ENCODE measurements at regions not wholly inside any gene's neighbourhood (a gene's known extent, or its start where the extent isn't known, plus 50 kb on each side); places are given as distances from the start of the nearest gene placed in this dataset.
"Not testable (repeated sequence)": the region's sequence is repeated elsewhere in the genome, so short reads cannot be mapped to it uniquely, and the experiment has no call there.

GRCh38 chr2:22475103-22475502 lies 909.9 kb upstream of the KLHL29 start:
- not testable (repeated sequence) for FAIRE-seq; DNase-seq (ENCODE audit: extremely low spot score, insufficient read length, low read depth)

GRCh38 chr2:22478329-22478728 lies 906.6 kb upstream of the KLHL29 start:
- DNase-seq (ENCODE audit: extremely low spot score, insufficient read length, low read depth) (no peak), FAIRE-seq (no peak)

DNA sequence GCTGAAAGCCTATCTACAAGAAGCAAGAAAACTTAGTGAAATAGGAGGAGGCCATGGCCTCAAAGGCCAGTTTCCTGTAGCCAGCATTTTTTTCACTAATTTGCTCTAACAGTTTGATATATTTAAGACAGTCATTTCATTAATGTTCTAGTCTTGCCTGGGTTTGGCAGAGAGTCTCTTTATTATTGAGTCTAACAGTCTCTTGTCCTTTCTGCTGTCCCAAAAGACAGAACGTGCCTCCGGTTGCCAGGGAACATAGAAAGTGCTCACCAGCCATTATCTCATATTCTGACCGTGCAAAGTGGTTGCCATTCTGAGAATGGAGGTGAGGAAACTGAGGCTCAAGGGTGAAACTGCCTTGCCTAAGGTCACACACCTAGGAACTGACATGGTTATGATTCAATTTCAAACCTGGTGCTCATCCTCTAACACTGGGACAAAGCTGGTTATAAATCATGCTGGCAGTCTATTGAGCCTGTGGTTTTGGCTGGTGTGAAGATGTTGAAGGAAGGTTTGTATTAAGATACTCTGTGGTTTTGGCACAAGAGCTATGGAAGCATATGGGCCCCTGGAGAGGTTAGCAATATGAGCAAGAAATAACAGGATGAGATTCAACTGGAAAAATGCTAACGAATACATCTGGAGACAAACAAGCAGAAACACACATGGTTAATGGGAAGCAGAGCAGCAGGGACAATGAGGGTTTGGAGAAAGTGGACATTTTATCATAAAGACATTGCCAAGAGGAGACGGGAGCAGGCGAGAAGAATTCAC lies 903.3 kb upstream of the KLHL29 start:
- no peak for FAIRE-seq
- DNase-seq (ENCODE audit: extremely low spot score, insufficient read length, low read depth) = no peak

DNA sequence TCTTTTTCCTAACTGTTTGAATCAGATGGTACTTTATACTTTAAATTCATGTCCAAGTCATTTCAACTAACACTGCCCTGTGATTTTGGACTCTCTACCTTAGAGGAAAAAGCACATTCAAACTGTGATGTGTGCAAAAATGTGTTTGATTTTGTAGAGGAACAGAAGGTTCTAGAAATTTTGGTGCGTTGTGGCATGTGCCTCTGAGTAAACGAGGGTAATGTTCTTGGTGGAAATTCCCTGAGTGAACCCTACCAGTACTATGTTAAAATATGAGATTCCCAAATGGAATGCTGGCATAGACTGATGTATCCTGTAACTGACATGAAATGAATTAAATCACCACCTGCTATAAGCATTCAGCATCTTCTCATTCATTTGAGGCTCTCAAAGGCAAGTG lies 901.9 kb upstream of the KLHL29 start:
- no peak for FAIRE-seq
- DNase-seq (ENCODE audit: extremely low spot score, insufficient read length, low read depth) = no peak

GRCh38 chr2:22485486-22485885 lies 899.5 kb upstream of the KLHL29 start:
- no peak for DNase-seq (ENCODE audit: extremely low spot score, insufficient read length, low read depth)
- no peak for FAIRE-seq

DNA sequence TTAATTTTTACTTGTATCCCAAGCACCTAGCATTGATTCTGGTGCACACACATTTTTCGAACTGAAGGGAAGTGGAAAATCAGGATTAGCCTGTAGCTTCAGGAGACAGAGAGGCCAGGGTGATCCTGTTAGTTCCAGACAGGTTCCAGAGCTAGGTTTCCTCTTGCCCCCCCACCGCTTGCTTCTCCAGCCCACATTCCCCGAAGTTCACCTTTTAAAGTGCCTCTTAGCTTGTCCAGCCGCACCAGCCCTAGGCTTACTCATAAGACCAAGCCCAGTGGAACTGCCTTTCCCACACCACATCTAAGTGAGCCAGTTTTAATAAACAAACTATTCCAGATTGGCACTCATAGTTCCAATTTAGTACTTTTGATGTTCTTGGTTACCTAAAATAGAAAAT lies 898.6 kb upstream of the KLHL29 start:
- DNase-seq (ENCODE audit: extremely low spot score, insufficient read length, low read depth) (no peak), FAIRE-seq (no peak)

DNA sequence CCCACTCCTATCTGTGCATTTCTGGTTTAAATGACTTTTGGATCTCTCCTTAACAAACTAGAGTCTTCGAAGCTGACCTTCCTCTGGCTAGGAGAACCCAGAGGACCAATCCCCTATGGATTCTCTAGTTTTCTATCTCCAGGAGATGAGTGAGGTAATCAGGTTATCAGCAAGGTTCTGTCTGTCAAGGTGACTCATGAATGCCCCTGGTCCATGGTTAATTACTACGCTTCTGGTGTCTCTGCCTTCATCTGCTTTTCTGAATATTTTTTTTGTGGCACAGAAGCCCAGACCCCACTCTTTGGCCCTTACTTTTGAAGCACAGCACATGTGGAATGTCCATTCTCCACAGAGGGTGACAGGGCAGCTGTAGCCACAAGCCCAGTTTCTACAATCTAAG lies 897.9 kb upstream of the KLHL29 start:
- DNase-seq (ENCODE audit: extremely low spot score, insufficient read length, low read depth) (no peak), FAIRE-seq (no peak)

- DNase-seq (ENCODE audit: extremely low spot score, insufficient read length, low read depth) (no peak), FAIRE-seq (no peak)
Measured at GRCh38 chr2:22487541-22487940, 897.4 kb upstream of the KLHL29 start.

DNA sequence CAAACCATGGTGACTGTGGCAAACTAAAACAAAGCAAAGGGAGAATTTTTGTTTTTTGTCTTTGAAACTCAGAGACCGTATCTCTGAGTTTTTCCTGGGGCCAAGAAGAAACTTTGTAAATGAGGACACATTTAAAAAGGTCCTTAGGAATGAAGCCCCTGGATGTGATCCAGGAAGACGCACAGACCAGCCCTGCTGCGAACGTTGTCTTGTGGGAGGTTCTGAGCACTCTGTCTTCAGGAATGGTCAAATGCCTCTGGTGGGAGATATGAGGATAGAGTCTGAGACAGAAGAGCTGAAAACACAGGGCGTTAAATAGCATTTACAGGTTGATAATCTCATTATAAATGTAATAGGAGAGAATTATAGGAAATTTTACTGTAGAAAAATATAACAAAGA lies 893.5 kb upstream of the KLHL29 start:
- no peak for DNase-seq (ENCODE audit: extremely low spot score, insufficient read length, low read depth)
- no peak for FAIRE-seq

DNA sequence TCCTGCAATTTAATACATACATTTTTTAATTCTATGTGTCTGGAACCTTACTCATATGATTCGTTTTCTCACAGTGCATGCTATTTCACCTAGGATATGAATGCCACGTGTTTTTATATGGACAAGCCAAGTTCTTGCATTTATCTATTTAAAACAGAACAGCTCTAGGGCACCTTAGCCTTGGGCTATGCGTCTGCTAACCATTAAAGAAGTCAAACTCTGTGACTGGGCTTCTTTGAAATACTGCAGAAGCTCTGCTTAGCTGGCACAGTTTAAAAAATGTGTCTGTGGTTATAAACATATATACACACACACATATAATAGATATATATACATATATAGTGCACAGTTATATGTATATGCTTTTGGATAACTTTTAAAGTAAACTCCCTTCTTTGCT lies 890.8 kb upstream of the KLHL29 start:
- FAIRE-seq (no peak), DNase-seq (ENCODE audit: extremely low spot score, insufficient read length, low read depth) (no peak)

DNA sequence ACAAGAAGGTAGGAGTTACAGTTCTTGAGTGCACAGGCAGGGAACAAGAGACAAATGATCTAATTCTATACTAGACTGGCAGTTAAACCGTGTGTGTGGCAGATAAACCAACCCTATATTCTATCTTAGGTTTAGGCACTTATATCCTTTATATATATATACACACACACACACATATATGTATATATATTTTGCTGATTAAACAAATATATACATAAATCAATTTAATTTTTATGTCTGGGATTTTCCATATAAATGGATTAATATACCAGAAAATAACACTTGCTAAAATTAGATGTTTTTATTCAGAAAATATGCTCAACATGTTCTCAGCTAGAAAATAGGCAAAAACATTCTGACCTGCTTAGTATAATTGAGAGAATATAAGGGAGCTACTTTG lies 887.9 kb upstream of the KLHL29 start:
- FAIRE-seq (no peak), DNase-seq (ENCODE audit: extremely low spot score, insufficient read length, low read depth) (no peak)

GRCh38 chr2:22497789-22498188 lies 887.2 kb upstream of the KLHL29 start:
- no peak for DNase-seq (ENCODE audit: extremely low spot score, insufficient read length, low read depth)
- FAIRE-seq = no peak

DNA sequence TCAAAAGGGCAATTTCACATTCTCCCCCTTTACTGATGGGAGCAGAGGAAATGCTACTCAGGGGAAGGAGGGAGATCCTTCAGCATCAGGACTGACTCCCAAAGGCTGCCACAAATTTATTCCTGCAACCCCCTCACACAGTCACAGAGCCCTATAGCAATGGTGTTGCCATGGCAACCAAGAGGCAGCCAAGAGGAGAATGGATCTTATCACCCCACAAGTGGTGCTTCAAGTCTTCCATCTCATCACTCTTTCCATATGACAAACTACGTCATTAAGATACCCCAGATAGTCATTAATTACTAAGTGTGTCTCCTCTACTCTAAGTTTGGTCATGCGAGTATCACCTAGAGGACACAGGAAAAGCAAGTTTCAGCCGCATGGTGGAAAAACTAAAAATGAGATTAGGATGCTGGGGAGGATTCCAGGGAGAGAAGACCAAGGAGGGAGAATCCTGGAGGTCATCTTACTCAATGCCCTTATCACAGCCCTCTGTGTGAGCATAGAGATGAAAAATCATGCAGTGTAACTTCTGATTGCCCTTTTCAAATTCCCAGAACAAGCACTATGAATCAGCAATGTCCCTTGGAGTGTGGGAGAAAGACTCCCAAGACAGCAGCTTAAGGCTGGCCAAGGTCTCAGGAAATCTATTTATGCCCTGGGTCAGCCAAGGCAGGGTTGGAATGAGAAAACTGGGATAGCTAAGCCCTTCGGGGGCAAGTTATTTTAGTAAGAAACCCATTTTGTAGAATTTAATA lies 885.7 kb upstream of the KLHL29 start:
- DNase-seq (ENCODE audit: extremely low spot score, insufficient read length, low read depth) (no peak), FAIRE-seq (no peak)

DNA sequence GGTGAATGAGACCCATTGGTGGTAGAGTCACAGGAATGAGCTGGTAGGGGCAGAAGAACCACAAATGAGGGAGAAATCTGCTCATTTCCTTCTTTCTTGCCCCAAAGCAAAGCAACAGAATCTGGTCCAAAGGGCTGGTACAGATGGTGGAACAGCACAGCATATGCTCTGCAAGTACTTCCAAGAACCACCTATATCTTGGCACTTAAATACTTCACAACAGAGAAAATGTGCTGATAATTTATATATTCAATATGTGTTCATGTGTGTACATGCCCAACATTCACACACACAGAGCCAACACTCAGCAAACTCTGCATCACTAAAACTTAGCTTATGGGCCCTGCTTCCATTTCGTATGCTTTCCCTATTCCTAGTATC lies 884.4 kb upstream of the KLHL29 start:
- DNase-seq (ENCODE audit: extremely low spot score, insufficient read length, low read depth) (no peak), FAIRE-seq (no peak)

DNA sequence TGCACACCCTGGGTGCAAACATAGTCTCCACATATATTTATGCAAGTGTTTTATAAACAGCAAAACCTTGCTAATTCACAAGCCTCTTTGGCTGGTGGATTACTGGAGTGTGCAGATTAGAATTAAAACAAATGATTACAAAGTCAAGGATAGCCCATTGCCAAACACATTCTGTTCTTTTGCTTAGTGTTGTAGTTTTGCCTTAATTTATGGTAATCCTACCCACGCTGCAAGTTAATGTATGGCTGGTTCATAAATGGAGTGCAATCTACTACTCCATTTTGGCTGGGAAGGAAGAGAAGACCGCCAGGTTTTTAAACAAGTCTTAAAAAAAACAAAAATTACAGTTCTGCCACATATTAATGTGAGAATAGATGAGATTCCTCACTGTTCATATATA lies 883.1 kb upstream of the KLHL29 start:
- no peak for FAIRE-seq
- no peak for DNase-seq (ENCODE audit: extremely low spot score, insufficient read length, low read depth)

DNA sequence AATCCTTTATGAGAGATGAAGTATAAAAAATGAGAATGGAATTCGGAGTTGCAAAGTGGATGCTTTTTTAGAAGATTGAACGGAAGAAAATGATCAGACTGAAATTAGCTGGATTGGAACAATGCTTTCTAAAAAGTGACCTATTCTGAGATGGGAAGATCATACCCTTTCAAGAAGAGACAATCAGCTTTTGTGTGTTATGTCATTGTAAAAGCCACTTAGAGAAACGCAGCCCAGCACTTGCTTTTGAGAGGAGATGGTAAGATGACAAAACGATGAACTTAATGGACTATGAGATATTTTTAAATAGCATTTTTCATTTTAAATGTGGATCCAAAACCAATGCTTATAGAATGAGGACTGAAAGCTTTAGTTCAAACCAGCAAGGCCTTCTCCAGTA lies 871.4 kb upstream of the KLHL29 start:
- FAIRE-seq (no peak), DNase-seq (ENCODE audit: extremely low spot score, insufficient read length, low read depth) (no peak)

GRCh38 chr2:22517141-22517540 lies 867.8 kb upstream of the KLHL29 start:
- DNase-seq (ENCODE audit: extremely low spot score, insufficient read length, low read depth) (no peak), FAIRE-seq (no peak)

GRCh38 chr2:22518641-22519040 lies 866.3 kb upstream of the KLHL29 start:
- FAIRE-seq (no peak), DNase-seq (ENCODE audit: extremely low spot score, insufficient read length, low read depth) (no peak)

DNA sequence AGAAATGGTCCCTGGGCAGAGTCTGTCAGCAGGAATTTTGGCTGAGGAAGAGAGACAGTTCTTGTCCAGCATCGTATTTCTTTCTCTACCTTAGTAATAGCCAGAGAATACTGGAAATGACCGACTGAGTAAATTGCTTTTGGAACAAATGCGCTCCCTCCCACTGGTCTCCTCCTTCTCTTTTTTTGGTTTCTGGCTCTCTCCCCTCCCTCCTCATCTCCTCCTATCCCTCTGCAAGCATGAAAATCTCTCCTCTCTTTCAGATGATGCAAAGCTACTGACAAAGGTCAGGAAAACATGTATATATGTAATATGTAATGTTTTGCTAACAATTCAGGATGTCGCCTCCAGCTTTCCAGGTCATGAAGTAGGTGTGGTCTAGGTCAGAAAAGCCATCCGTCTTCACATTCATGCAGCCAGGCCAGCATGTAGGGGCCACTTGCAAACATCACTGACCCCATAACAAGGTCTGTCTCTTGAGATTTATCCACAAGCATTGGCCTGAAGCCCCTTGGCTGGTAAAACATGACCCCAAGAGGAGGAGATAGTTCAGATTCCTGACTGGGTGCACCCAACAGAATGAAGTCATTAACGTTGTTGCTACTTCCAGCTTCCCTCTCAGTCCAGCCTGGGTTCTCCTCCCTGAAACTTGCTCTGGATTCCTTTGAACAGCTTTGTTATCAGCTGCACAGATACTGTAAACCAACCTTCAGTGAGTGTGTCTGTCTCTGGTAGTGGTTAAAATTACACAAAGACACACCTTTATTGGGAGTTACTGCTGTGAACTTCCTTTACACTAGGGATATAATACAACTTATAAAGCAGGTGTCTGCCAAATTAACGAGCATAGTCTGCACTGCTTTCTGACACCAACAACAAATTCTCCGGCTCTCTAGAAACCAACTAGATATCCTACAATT lies 864.4 kb upstream of the KLHL29 start:
- no peak for FAIRE-seq

GRCh38 chr2:22521620-22522019 lies 863.4 kb upstream of the KLHL29 start:
- DNase-seq (ENCODE audit: extremely low spot score, insufficient read length, low read depth) = no peak
- FAIRE-seq = no peak

More for the DNA sequence above, 864.4 kb upstream of the KLHL29 start:
- DNase-seq (ENCODE audit: extremely low spot score, insufficient read length, low read depth) = no peak

DNA sequence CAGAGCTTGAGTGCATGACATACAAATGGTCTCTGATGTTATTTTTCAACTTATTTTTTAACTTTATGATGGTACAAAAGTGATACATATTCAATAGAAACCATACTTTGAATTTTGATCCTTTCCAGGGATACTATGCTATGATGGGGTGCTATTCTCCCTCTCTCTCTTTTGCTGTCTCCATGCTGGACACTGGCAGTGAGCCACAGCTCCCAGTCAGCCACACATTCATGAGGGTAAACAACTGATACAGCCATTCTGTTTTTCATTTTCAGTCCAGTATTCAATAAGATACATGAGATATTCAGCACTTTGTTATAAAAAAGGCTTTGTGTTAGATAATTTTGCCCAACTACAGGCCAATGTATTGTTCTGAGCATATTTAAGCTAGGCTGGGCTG lies 859.3 kb upstream of the KLHL29 start:
- FAIRE-seq = no peak
- no peak for DNase-seq (ENCODE audit: extremely low spot score, insufficient read length, low read depth)

Data from GM18507 (cell line).